HUES48 (cell line): ENCODE measurements at regions not wholly inside any gene's neighbourhood (a gene's known extent, or its start where the extent isn't known, plus 50 kb on each side); places are given as distances from the start of the nearest gene placed in this dataset.
"Not testable (repeated sequence)": the region's sequence is repeated elsewhere in the genome, so short reads cannot be mapped to it uniquely, and the experiment has no call there.

Source experiments
- H3K27ac ChIP-seq: one replicate; pipeline ENCODE4 v1.7.0; 2013; ENCODE audit warnings: low read depth, low read length, inconsistent platforms
- H3K27me3 ChIP-seq: 2 replicates; pipeline ENCODE4 v1.6.1; 2013; ENCODE audit warnings: mild to moderate bottlenecking, low read length; ENCODE audit not compliant: control insufficient read depth, insufficient read depth
- H3K36me3 ChIP-seq: 2 replicates; pipeline ENCODE4 v1.6.1; 2013; ENCODE audit warnings: low read length; ENCODE audit not compliant: control insufficient read depth, insufficient read depth
- H3K4me1 ChIP-seq: 2 replicates; pipeline ENCODE4 v1.6.1; 2013; ENCODE audit warnings: mild to moderate bottlenecking, low read length; ENCODE audit not compliant: control insufficient read depth, insufficient read depth
- H3K4me3 ChIP-seq: 2 replicates; pipeline ENCODE4 v1.5.1; 2013; ENCODE audit warnings: mild to moderate bottlenecking, low read depth, low read length
- H3K9ac ChIP-seq: 2 replicates; pipeline ENCODE4 v1.6.1; 2013; ENCODE audit warnings: mild to moderate bottlenecking, low read depth, low read length, moderate library complexity
- H3K9me3 ChIP-seq: 2 replicates; pipeline ENCODE4 v1.6.1; 2013; ENCODE audit warnings: low read length; ENCODE audit not compliant: control insufficient read depth, insufficient read depth

- Histone ChIP-seq H3K36me3 (no peaks in the 10 kb centered on the region), H3K27ac (no peak overlapping the region), H3K9ac (no peak overlapping the region), H3K4me1 (no peaks in the 10 kb centered on the region), H3K27me3 (no peaks in the 10 kb centered on the region), H3K4me3 (no peak overlapping the region), H3K9me3 (peaks cover 5% of the 10 kb centered on the region; the same call in 1 of the 2 replicates)
Observed at GRCh38 chr4:126174627-126175026, 859.9 kb downstream of the FAT4 start.

- Histone ChIP-seq H3K9me3 (no peaks in the 10 kb centered on the region), H3K4me3 (no peak overlapping the region)
Observed at GRCh38 chr4:126180642-126181041, 865.9 kb downstream of the FAT4 start.

GRCh38 chr4:126182336-126182735 lies 867.6 kb downstream of the FAT4 start:
- no peak overlapping the region for H3K4me3 ChIP-seq

More at GRCh38 chr4:126180642-126181041, 865.9 kb downstream of the FAT4 start:
- H3K9ac ChIP-seq, result no peak overlapping the region
- peaks cover 13% of the 10 kb centered on the region for H3K4me1 ChIP-seq
- no peaks in the 10 kb centered on the region for H3K27me3 ChIP-seq
- H3K27ac ChIP-seq, result peak overlapping the region; percentile 57
- no peaks in the 10 kb centered on the region for H3K36me3 ChIP-seq

GRCh38 chr4:126182786-126183185 lies 868.0 kb downstream of the FAT4 start:
- Histone ChIP-seq H3K4me1 (peaks cover 13% of the 10 kb centered on the region), H3K27me3 (no peaks in the 10 kb centered on the region), H3K9ac (no peak overlapping the region)

More at GRCh38 chr4:126182336-126182735, 867.6 kb downstream of the FAT4 start:
- no peaks in the 10 kb centered on the region for H3K36me3 ChIP-seq
- H3K27me3 ChIP-seq, result no peaks in the 10 kb centered on the region
- H3K4me1 ChIP-seq, result peaks cover 13% of the 10 kb centered on the region
- no peak overlapping the region for H3K27ac ChIP-seq
- H3K9ac ChIP-seq, result no peak overlapping the region
- H3K9me3 ChIP-seq, result no peaks in the 10 kb centered on the region

GRCh38 chr4:126183206-126183605 lies 868.5 kb downstream of the FAT4 start:
- Histone ChIP-seq H3K4me1 (peaks cover 13% of the 10 kb centered on the region), H3K4me3 (no peak overlapping the region), H3K36me3 (no peaks in the 10 kb centered on the region), H3K27me3 (no peaks in the 10 kb centered on the region), H3K9ac (no peak overlapping the region), H3K27ac (no peak overlapping the region), H3K9me3 (no peaks in the 10 kb centered on the region)

More at GRCh38 chr4:126182786-126183185, 868.0 kb downstream of the FAT4 start:
- Histone ChIP-seq H3K9me3 (no peaks in the 10 kb centered on the region), H3K36me3 (no peaks in the 10 kb centered on the region), H3K4me3 (no peak overlapping the region), H3K27ac (no peak overlapping the region)

- Histone ChIP-seq H3K36me3 (no peaks in the 10 kb centered on the region), H3K9me3 (no peaks in the 10 kb centered on the region), H3K27ac (no peak overlapping the region), H3K9ac (no peak overlapping the region), H3K27me3 (no peaks in the 10 kb centered on the region), H3K4me3 (no peak overlapping the region), H3K4me1 (no peaks in the 10 kb centered on the region)
Observed at GRCh38 chr4:126191536-126191935, 876.8 kb downstream of the FAT4 start.

GRCh38 chr4:126192506-126192905 lies 877.8 kb downstream of the FAT4 start:
- Histone ChIP-seq H3K9ac (no peak overlapping the region), H3K9me3 (no peaks in the 10 kb centered on the region), H3K4me1 (no peaks in the 10 kb centered on the region), H3K27ac (no peak overlapping the region), H3K4me3 (no peak overlapping the region), H3K36me3 (no peaks in the 10 kb centered on the region), H3K27me3 (no peaks in the 10 kb centered on the region)

GRCh38 chr4:126201251-126202138 lies 886.7 kb downstream of the FAT4 start:
- not testable (repeated sequence) for H3K27me3 ChIP-seq, H3K27ac ChIP-seq, H3K36me3 ChIP-seq, H3K9me3 ChIP-seq, H3K4me3 ChIP-seq, H3K9ac ChIP-seq, H3K4me1 ChIP-seq

- Histone ChIP-seq H3K36me3 (no peaks in the 10 kb centered on the region), H3K9me3 (no peaks in the 10 kb centered on the region), H3K9ac (no peak overlapping the region), H3K4me3 (no peak overlapping the region), H3K27me3 (no peaks in the 10 kb centered on the region), H3K27ac (no peak overlapping the region), H3K4me1 (no peaks in the 10 kb centered on the region)
Observed at GRCh38 chr4:126202226-126202625, 887.5 kb downstream of the FAT4 start.

GRCh38 chr4:126207910-126208309 lies 893.2 kb downstream of the FAT4 start:
- H3K27ac ChIP-seq, result no peak overlapping the region
- no peaks in the 10 kb centered on the region for H3K4me1 ChIP-seq
- no peaks in the 10 kb centered on the region for H3K27me3 ChIP-seq
- H3K36me3 ChIP-seq, result no peaks in the 10 kb centered on the region
- H3K9me3 ChIP-seq, result no peaks in the 10 kb centered on the region
- H3K4me3 ChIP-seq, result no peak overlapping the region
- no peak overlapping the region for H3K9ac ChIP-seq

- no peaks in the 10 kb centered on the region for H3K9me3 ChIP-seq
- no peaks in the 10 kb centered on the region for H3K4me1 ChIP-seq
Observed at GRCh38 chr4:126209147-126209546, 894.4 kb downstream of the FAT4 start.

More at GRCh38 chr4:126209147-126209546, 894.4 kb downstream of the FAT4 start:
- H3K9ac ChIP-seq, result no peak overlapping the region
- H3K36me3 ChIP-seq, result no peaks in the 10 kb centered on the region
- no peak overlapping the region for H3K27ac ChIP-seq
- no peak overlapping the region for H3K4me3 ChIP-seq
- no peaks in the 10 kb centered on the region for H3K27me3 ChIP-seq
